GM18867 (cell line): ENCODE measurements at regions not wholly inside any gene's neighbourhood (a gene's known extent, or its start where the extent isn't known, plus 50 kb on each side); places are given as distances from the start of the nearest gene placed in this dataset.

Experiments used
- ATAC-seq: cut with Tn5 transposase; IDR thresholded peaks from one replicate; pipeline ENCODE4 v1.9.1; 2021; ENCODE audit warnings: mild to moderate bottlenecking, moderate library complexity; ENCODE audit not compliant: unreplicated experiment

GRCh38 chr1:224846119-224846907, 83.2 kb upstream of the DNAH14 start:
- ATAC-seq = no peak

GRCh38 chr1:224850446-224850845, 79.0 kb upstream of the DNAH14 start:
- no peak for ATAC-seq

GRCh38 chr1:224851210-224851847, 78.1 kb upstream of the DNAH14 start:
- peak; percentile 84 for ATAC-seq

- ATAC-seq = no peak
Observed at GRCh38 chr1:224851848-224852261, 77.6 kb upstream of the DNAH14 start.

DNA sequence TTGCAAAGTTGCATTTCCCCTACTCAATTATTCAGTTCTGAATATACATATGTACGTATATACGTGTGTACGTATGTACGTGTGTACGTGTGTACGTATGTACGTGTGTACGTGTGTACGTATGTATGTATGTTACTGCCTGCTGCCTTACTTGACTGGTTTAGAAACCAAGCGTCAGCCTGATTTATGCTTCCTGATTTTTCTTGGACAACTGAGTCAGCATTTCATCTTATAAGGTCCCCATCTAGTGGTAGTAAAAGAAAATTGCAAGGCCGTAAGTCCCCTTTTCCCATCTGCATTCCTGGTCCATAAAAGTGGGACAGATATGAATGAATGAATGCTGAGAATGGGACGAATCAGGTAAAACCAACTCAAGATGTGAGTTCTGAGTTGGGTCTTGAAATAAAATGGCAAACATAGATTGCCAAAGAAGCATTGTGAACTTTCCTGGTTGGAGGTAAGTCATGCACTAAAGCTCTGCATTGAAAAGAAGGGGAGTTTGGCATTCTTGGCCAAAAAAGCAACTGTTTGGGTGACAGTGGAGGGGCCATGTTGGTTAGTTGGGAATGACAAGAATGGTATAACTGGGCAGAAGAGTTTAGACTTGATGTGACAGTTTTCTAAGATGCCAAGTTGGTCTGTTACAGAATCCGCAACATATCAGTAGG, 76.4 kb upstream of the DNAH14 start:
- ATAC-seq = no peak

GRCh38 chr1:224856973-224857372, 72.5 kb upstream of the DNAH14 start:
- ATAC-seq = no peak

GRCh38 chr1:224859651-224860050, 69.8 kb upstream of the DNAH14 start:
- ATAC-seq = no peak

- ATAC-seq = no peak
Observed at GRCh38 chr1:224860488-224861338, 68.8 kb upstream of the DNAH14 start.

GRCh38 chr1:224861339-224861716, 68.1 kb upstream of the DNAH14 start:
- ATAC-seq = no peak

- ATAC-seq = no peak
Observed at GRCh38 chr1:224863486-224863885, 66.0 kb upstream of the DNAH14 start.

DNA sequence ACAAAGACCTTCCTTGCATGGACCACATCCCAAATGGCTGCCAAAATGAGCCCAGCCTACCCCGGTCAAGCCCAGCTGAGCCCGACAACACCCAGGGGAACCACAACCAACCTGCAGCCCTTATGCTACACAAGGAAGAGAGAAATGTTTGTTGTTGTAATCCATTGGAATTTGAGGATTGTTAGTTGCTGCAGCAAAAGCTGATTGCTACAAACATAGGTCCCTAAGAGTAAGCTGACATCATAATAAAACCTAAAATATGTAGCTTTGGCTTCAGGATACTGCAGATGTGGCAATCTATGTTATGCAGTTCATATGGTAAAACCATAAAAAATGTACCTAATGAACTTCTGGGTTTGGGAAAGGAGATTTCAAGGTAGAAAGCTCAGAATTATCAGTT, 65.5 kb upstream of the DNAH14 start:
- ATAC-seq = no peak

DNA sequence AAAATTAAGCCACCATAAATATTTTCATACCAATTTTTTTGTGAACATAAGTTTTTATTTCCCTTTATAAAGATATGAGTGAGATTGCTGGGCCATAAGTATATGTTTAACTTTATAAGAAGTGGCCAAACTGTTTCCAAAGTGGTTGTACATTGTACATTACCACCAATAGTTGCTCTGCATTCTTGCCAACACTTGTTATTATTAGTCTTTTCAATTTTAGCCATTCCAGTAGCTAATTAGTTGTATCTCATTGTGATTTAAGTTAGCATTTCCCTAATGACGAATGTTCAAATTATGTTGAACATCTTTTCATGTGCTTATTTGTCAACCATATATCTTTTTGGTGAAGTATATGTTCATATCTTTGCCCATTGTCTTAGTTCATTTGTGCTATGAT, 64.0 kb upstream of the DNAH14 start:
- ATAC-seq = no peak

DNA sequence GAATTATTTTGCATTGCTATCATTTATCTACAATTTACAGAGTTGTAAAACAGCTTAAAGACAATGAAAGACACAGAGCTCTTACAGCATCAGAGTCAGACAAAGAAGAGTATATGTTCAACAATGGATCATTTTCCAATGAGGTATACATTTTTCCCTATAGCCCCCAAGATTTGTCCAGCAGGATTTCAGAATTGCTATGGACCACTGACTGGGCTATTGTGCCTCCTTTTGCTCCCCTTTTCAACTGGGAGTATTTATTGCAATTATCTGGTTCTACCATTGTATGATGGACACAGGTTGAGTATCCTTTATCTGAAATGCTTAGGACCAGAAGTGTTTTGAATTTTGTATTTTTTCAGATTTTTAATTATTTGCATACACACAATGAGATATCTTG, 62.5 kb upstream of the DNAH14 start:
- no peak for ATAC-seq

GRCh38 chr1:224867715-224868114, 61.8 kb upstream of the DNAH14 start:
- no peak for ATAC-seq

GRCh38 chr1:224872832-224873433, 56.5 kb upstream of the DNAH14 start:
- no peak for ATAC-seq

DNA sequence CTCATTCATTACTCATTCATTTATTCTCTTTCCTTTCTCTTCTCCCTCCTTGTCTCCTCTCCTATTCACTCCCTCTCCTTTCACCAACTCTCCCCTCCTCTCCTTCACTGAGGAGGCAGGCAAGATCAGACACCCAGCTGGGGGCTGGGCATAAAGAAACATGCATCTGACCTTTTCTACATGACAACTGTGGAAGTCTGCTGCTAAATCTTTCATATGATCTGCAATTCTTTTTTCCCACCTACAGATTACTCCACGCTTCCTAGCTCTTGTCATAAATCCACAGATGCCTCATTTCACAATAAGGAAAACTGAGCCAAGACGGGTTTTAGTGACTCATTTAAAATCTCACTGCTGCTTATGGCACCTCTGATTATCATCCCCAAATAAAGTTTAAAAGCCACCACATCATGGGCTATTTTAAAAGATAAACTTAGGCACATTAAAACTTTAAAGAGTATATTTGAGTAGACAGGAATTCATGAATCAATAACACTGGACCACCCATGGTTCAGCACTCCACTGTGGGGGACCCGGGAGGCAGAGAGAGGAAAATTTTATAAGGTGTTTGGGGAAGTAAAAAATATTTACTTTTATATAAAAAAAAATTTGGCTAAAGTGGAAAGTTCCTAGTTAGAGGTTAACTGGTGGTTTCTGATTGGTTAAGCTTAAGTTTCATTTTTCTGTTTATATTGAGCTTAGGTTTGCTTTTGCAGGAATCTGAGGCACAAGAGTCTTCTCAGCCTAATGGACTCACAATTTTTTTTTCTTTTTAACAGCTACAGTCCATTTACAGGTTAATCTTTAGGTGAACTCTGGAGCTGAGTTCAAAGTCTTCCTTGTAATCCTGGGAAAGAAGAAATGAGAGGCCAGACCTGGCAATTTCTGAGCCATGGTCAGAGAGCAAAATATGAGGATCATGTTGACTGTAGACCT, 55.8 kb upstream of the DNAH14 start:
- ATAC-seq = no peak

- no peak for ATAC-seq
Observed at GRCh38 chr1:224874775-224875174, 54.7 kb upstream of the DNAH14 start.

DNA sequence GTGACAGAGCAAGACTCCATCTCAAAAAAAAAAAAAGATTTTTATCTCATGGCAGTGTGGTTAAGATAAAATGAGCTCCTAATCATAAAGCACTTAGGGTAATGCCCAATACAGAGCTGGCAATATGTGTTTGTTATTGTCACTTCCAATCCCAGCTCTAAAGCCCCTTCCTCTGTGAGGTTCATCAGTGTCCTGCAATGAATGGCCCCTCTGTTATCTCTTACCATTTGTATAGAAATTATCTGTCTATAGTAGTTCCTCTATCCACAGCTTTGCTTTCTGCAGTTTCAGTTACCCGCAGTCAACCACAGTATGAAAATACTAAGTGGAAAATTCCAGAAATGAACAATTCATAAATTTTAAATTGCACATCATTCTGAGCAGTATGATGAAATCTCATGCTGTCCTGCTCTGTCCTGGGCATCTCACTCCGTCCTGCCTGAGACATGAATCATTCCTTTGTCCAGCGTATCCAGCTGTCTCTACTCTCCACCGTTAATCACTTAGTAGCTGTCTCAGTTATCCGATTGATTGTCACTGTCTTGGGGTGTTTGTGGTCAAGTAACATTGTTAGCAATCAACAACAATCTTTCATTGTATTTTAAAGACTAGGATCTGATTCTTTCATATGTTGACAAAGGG, 50.2 kb upstream of the DNAH14 start:
- ATAC-seq = no peak
